Smooth muscle cell (in vitro differentiated cells): ENCODE measurements at regions not wholly inside any gene's neighbourhood (a gene's known extent, or its start where the extent isn't known, plus 50 kb on each side); places are given as distances from the start of the nearest gene placed in this dataset.

Experiments
- DNase-seq: peaks from one replicate; lab custom pipeline; 2025; ENCODE audit not compliant: unreplicated experiment; lab: John Stamatoyannopoulos, UW
- H2AFZ ChIP-seq: fragments of 200-600 bp; sonication (generic); 2 replicates; pipeline ENCODE4 v1.6.0; 2016; ENCODE audit warnings: antibody characterized with exemption, low read depth, mild to moderate bottlenecking
- H3F3A ChIP-seq: fragments of 200-600 bp; sonication (generic); 2 replicates; pipeline ENCODE4 v1.6.0; 2017; ENCODE audit warnings: antibody characterized with exemption, low read depth
- H3K27ac ChIP-seq: fragments of 200-600 bp; sonication (generic); 2 replicates; pipeline ENCODE4 v1.5.1; 2016; ENCODE audit warnings: low read depth, mild to moderate bottlenecking
- H3K27me3 ChIP-seq: fragments of 200-600 bp; sonication (generic); 2 replicates; pipeline ENCODE4 v1.6.1; 2016; ENCODE audit warnings: low read depth, mild to moderate bottlenecking
- H3K36me3 ChIP-seq: fragments of 200-600 bp; sonication (generic); 2 replicates; pipeline ENCODE4 v1.5.1; 2016; ENCODE audit warnings: low read depth
- H3K4me1 ChIP-seq: fragments of 200-600 bp; sonication (generic); 2 replicates; pipeline ENCODE4 v1.5.1; 2016; ENCODE audit warnings: low read depth
- H3K4me2 ChIP-seq: fragments of 200-600 bp; sonication (generic); 2 replicates; pipeline ENCODE4 v1.6.0; 2016; ENCODE audit warnings: mild to moderate bottlenecking
- H3K4me3 ChIP-seq: fragments of 200-600 bp; sonication (generic); 2 replicates; pipeline ENCODE4 v1.5.1; 2016; ENCODE audit warnings: mild to moderate bottlenecking
- H3K79me2 ChIP-seq: fragments of 200-600 bp; sonication (generic); 2 replicates; pipeline ENCODE4 v1.6.0; 2016; ENCODE audit warnings: low read depth, mild to moderate bottlenecking
- H3K9ac ChIP-seq: fragments of 200-600 bp; sonication (generic); 2 replicates; pipeline ENCODE4 v1.6.0; 2016; ENCODE audit warnings: low read depth
- H3K9me3 ChIP-seq: fragments of 200-600 bp; sonication (generic); replicated peaks from 2 replicates; pipeline ENCODE4 v1.5.1; 2016; ENCODE audit warnings: low read depth
- H4K20me1 ChIP-seq: fragments of 200-600 bp; sonication (generic); 2 replicates; pipeline ENCODE4 v1.6.0; 2016; ENCODE audit warnings: low read depth
- CTCF ChIP-seq: fragments of 200-600 bp; sonication (generic); IDR thresholded peaks from 2 replicates; pipeline ENCODE4 v1.5.1; 2017; ENCODE audit warnings: borderline replicate concordance, mild to moderate bottlenecking, antibody characterized with exemption; ENCODE audit not compliant: insufficient read depth, poor library complexity, severe bottlenecking
- WGBS: methylation state at CpG from one replicate; pipeline ENCODE4 v1.1.7; 2016; ENCODE audit warnings: low lambda C conversion rate; 5-methylcytosine and 5-hydroxymethylcytosine counted together

GRCh38 chr12:86730233-86730632 lies 474.0 kb upstream of the MGAT4C start:
- Histone ChIP-seq H3K4me1 (no peaks in the 10 kb centered on the region), H3K9me3 (no peaks in the 10 kb centered on the region), H3K27ac (no peak overlapping the region), H3K27me3 (no peaks in the 10 kb centered on the region), H4K20me1 (no peaks in the 10 kb centered on the region), H3K79me2 (no peaks in the 10 kb centered on the region), H2AFZ (peak overlapping the region; percentile 80), H3K36me3 (no peaks in the 10 kb centered on the region), H3K4me2 (no peak overlapping the region), H3F3A (no peaks in the 10 kb centered on the region), H3K4me3 (no peak overlapping the region), H3K9ac (no peak overlapping the region)
- no peak for TF ChIP-seq CTCF
- no peak for DNase-seq
- WGBS, result 91% methylated on average over 2 of the region's 2 CpGs

GRCh38 chr12:86729739-86730138 lies 473.5 kb upstream of the MGAT4C start:
- no peaks in the 10 kb centered on the region for H3K9me3 ChIP-seq
- H2AFZ ChIP-seq, result no peak overlapping the region
- H3K4me3 ChIP-seq, result no peak overlapping the region
- no peak overlapping the region for H3K4me2 ChIP-seq
- TF ChIP-seq CTCF, result no peak
- no peaks in the 10 kb centered on the region for H3K79me2 ChIP-seq
- no peak overlapping the region for H3K27ac ChIP-seq
- 96% methylated on average over 1 of the region's 1 CpG for whole genome bisulfite sequencing
- H3K9ac ChIP-seq, result no peak overlapping the region
- H3K27me3 ChIP-seq, result no peaks in the 10 kb centered on the region
- no peaks in the 10 kb centered on the region for H3K4me1 ChIP-seq
- DNase-seq, result no peak
- H3K36me3 ChIP-seq, result no peaks in the 10 kb centered on the region
- no peaks in the 10 kb centered on the region for H4K20me1 ChIP-seq
- H3F3A ChIP-seq, result no peaks in the 10 kb centered on the region

- H4K20me1 ChIP-seq, result no peaks in the 10 kb centered on the region
- WGBS, result 48% methylated on average over 1 of the region's 1 CpG
- H3K27ac ChIP-seq, result no peak overlapping the region
- no peaks in the 10 kb centered on the region for H3K36me3 ChIP-seq
- H3K4me2 ChIP-seq, result peak overlapping the region; percentile 17
- no peak for DNase-seq
- H3K27me3 ChIP-seq, result no peaks in the 10 kb centered on the region
- H3K9me3 ChIP-seq, result no peaks in the 10 kb centered on the region
- no peaks in the 10 kb centered on the region for H3K4me1 ChIP-seq
- no peaks in the 10 kb centered on the region for H3F3A ChIP-seq
- no peak for TF ChIP-seq CTCF
- H2AFZ ChIP-seq, result peak overlapping the region; percentile 3
- H3K9ac ChIP-seq, result no peak overlapping the region
- no peaks in the 10 kb centered on the region for H3K79me2 ChIP-seq
- no peak overlapping the region for H3K4me3 ChIP-seq
Measured at GRCh38 chr12:86727160-86727559, 471.0 kb upstream of the MGAT4C start.

GRCh38 chr12:86724716-86725115 lies 468.5 kb upstream of the MGAT4C start:
- H3K79me2 ChIP-seq, result no peaks in the 10 kb centered on the region
- DNase-seq, result no peak
- no peaks in the 10 kb centered on the region for H3K27me3 ChIP-seq
- no peaks in the 10 kb centered on the region for H3K9me3 ChIP-seq
- peak overlapping the region; percentile 40 for H2AFZ ChIP-seq
- WGBS, result 14% methylated on average over 1 of the region's 1 CpG
- no peaks in the 10 kb centered on the region for H3K36me3 ChIP-seq
- no peaks in the 10 kb centered on the region for H3K4me1 ChIP-seq
- peak overlapping the region; percentile 84 for H3K27ac ChIP-seq
- no peak overlapping the region for H3K4me3 ChIP-seq
- TF ChIP-seq CTCF, result no peak
- no peaks in the 10 kb centered on the region for H3F3A ChIP-seq
- H3K9ac ChIP-seq, result peak overlapping the region; percentile 45
- H4K20me1 ChIP-seq, result no peaks in the 10 kb centered on the region
- peak overlapping the region; percentile 22 for H3K4me2 ChIP-seq
